PC-9 (cell line): ENCODE measurements at regions not wholly inside any gene's neighbourhood (a gene's known extent, or its start where the extent isn't known, plus 50 kb on each side); places are given as distances from the start of the nearest gene placed in this dataset.

Experiments
- CTCF ChIP-seq: fragments of 200-600 bp; sonication (generic); conservative IDR thresholded peaks from 2 replicates; pipeline ENCODE4 v1.6.1; 2017; ENCODE audit warnings: mixed run types, antibody characterized with exemption, mild to moderate bottlenecking, moderate library complexity
- EZH2 ChIP-seq: fragments of 200-600 bp; sonication (generic); IDR thresholded peaks from 2 replicates; pipeline ENCODE4 v1.8.0; 2017; ENCODE audit warnings: antibody characterized with exemption, low read depth

- TF ChIP-seq CTCF: peak; percentile 72
- no peak for TF ChIP-seq EZH2
Observed at GRCh38 chr3:181210275-181210674, 220.7 kb upstream of the DNAJC19 start.
